ENCODE measurements at regions not wholly inside any gene's neighbourhood (a gene's known extent, or its start where the extent isn't known, plus 50 kb on each side); places are given as distances from the start of the nearest gene placed in this dataset.
A peak's percentile ranks its signal among the peaks of the same experiment; 100 is the strongest.

- DNase-seq, result no peak
These were observed 199.7 kb downstream of the IRS2 start for GRCh38 chr13:109586509-109587346.

- DNase-seq, result no peak
These were observed 201.5 kb downstream of the IRS2 start for GRCh38 chr13:109584844-109585361.

- DNase-seq, result no peak
These were observed 209.1 kb downstream of the IRS2 start for GRCh38 chr13:109577191-109577700.

GRCh38 chr13:109576331-109576813 lies 210.0 kb downstream of the IRS2 start:
- no peak for DNase-seq

GRCh38 chr13:109575821-109576220 lies 210.6 kb downstream of the IRS2 start:
- no peak for DNase-seq

- no peak for DNase-seq
These were observed 214.0 kb downstream of the IRS2 start for GRCh38 chr13:109572389-109572788.

GRCh38 chr13:109569958-109570711 lies 216.2 kb downstream of the IRS2 start:
- DNase-seq, result peak; percentile 13

GRCh38 chr13:109568339-109568818 lies 218.0 kb downstream of the IRS2 start:
- DNase-seq, result no peak

GRCh38 chr13:109567315-109567714 lies 219.1 kb downstream of the IRS2 start:
- DNase-seq, result no peak

GRCh38 chr13:109565877-109566276 lies 220.5 kb downstream of the IRS2 start:
- no peak for DNase-seq

GRCh38 chr13:109548374-109548773 lies 238.0 kb downstream of the IRS2 start:
- DNase-seq, result no peak

- DNase-seq, result no peak
These were observed 238.4 kb downstream of the IRS2 start for GRCh38 chr13:109547942-109548341.

- no peak for DNase-seq
These were observed 240.5 kb downstream of the IRS2 start for GRCh38 chr13:109545931-109546330.

GRCh38 chr13:109541081-109541480 lies 245.3 kb downstream of the IRS2 start:
- DNase-seq, result no peak

GRCh38 chr13:109537584-109537983 lies 248.8 kb downstream of the IRS2 start:
- no peak for DNase-seq

GRCh38 chr13:109533350-109533749 lies 253.0 kb downstream of the IRS2 start:
- DNase-seq, result no peak

GRCh38 chr13:109529964-109530363 lies 256.4 kb downstream of the IRS2 start:
- DNase-seq, result no peak

- no peak for DNase-seq
These were observed 264.7 kb downstream of the IRS2 start for GRCh38 chr13:109521719-109522118.

- no peak for DNase-seq
These were observed 268.9 kb downstream of the IRS2 start for GRCh38 chr13:109517517-109517916.

- no peak for DNase-seq
These were observed 270.2 kb downstream of the IRS2 start for GRCh38 chr13:109516186-109516585.

GRCh38 chr13:109510013-109510412 lies 276.4 kb downstream of the IRS2 start:
- no peak for DNase-seq

- DNase-seq, result no peak
These were observed 277.1 kb downstream of the IRS2 start for GRCh38 chr13:109509154-109509900.

All from T-helper 9 cell (primary cell).